ENCODE measurements at regions not wholly inside any gene's neighbourhood (a gene's known extent, or its start where the extent isn't known, plus 50 kb on each side); places are given as distances from the start of the nearest gene placed in this dataset.

GRCh38 chr3:152146461-152146860 is 122.3 kb upstream of the MBNL1 start:
- peaks cover 4% of the 10 kb centered on the region for H3K4me1 ChIP-seq (ENCODE audit: insufficient read depth, low read length)
- Mint-ChIP-seq H3K27me3 (ENCODE audit: low read depth) (no peaks in the 10 kb centered on the region), H3K27ac (no peak overlapping the region), H3K4me3 (no peak overlapping the region), H3K4me1 (peaks cover 19 to 26% of the 10 kb centered on the region in 2 experiments), H3K9me3 (no peaks in the 10 kb centered on the region; a peak in 1 of 5 replicates), H3K36me3 (ENCODE audit: insufficient read depth in 1 of 3, low read depth in 3 of 3) (no peaks in the 10 kb centered on the region; a peak in 1 of 7 replicates)
- no peak overlapping the region for H2BK5ac ChIP-seq (ENCODE audit: insufficient read length, low read length)
- H2AFZ ChIP-seq (ENCODE audit: low read length), result no peak overlapping the region
- no peak overlapping the region for H3K18ac ChIP-seq (ENCODE audit: insufficient read length, low read depth, low read length)
- no peak overlapping the region for H4K91ac ChIP-seq (ENCODE audit: insufficient read length, low read depth, low read length)
- no peak overlapping the region for H2BK120ac ChIP-seq (ENCODE audit: low read depth, low read length, poor library complexity, severe bottlenecking)
- H3K23me2 ChIP-seq (ENCODE audit: insufficient read length, low read depth, low read length, poor library complexity, severe bottlenecking), result no peaks in the 10 kb centered on the region
- no peak overlapping the region for H2AK5ac ChIP-seq (ENCODE audit: insufficient read length, low read length)
- no peak for DNase-seq
- H3K27me3 ChIP-seq (ENCODE audit: insufficient read depth, low read length), result no peaks in the 10 kb centered on the region
- no peak overlapping the region for H4K8ac ChIP-seq (replicated peaks; ENCODE audit: insufficient read length, low read depth, low read length)
- H3K56ac ChIP-seq (ENCODE audit: insufficient read length, low read depth, low read length), result no peak overlapping the region
- no peak overlapping the region for H3T11ph ChIP-seq (ENCODE audit: low read length)
- H3K23ac ChIP-seq (ENCODE audit: insufficient read length, low read depth, low read length), result no peak overlapping the region
- no peaks in the 10 kb centered on the region for H3K79me2 ChIP-seq (ENCODE audit: insufficient read depth, low read length)
- no peaks in the 10 kb centered on the region for H3K79me1 ChIP-seq (ENCODE audit: insufficient read depth, low read depth, low read length, poor library complexity, severe bottlenecking)
- H3K14ac ChIP-seq (ENCODE audit: insufficient read depth, low read length), result no peak overlapping the region
- no CpG with 5 or more reads among the region's 2 CpGs for WGBS (ENCODE audit: extremely low coverage, insufficient read length, low lambda C conversion rate)
- H4K5ac ChIP-seq (ENCODE audit: insufficient read length, low read depth, low read length), result no peak overlapping the region
- H2BK20ac ChIP-seq (ENCODE audit: low read depth, low read length, poor library complexity, severe bottlenecking), result no peak overlapping the region
- no peak overlapping the region for H2BK12ac ChIP-seq (ENCODE audit: insufficient read length, low read depth, low read length)
- no peaks in the 10 kb centered on the region for H3K9me3 ChIP-seq (ENCODE audit: control insufficient read depth, low read depth, low read length)
- H3K4ac ChIP-seq (ENCODE audit: low read depth, low read length), result no peak overlapping the region
- H3K4me2 ChIP-seq (ENCODE audit: insufficient read depth, insufficient read length, low read length), result no peak overlapping the region
- H4K20me1 ChIP-seq (ENCODE audit: control insufficient read depth, insufficient read depth, insufficient read length), result no peaks in the 10 kb centered on the region
- H3K9ac ChIP-seq (ENCODE audit: extremely low read depth, insufficient read length, low read length), result no peak overlapping the region
- TF ChIP-seq, protein P1, sequence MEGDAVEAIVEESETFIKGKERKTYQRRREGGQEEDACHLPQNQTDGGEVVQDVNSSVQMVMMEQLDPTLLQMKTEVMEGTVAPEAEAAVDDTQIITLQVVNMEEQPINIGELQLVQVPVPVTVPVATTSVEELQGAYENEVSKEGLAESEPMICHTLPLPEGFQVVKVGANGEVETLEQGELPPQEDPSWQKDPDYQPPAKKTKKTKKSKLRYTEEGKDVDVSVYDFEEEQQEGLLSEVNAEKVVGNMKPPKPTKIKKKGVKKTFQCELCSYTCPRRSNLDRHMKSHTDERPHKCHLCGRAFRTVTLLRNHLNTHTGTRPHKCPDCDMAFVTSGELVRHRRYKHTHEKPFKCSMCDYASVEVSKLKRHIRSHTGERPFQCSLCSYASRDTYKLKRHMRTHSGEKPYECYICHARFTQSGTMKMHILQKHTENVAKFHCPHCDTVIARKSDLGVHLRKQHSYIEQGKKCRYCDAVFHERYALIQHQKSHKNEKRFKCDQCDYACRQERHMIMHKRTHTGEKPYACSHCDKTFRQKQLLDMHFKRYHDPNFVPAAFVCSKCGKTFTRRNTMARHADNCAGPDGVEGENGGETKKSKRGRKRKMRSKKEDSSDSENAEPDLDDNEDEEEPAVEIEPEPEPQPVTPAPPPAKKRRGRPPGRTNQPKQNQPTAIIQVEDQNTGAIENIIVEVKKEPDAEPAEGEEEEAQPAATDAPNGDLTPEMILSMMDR (conservative IDR thresholded peaks at IDR 0.05), result no peak
- H3K27ac ChIP-seq (ENCODE audit: insufficient read length, low read depth, low read length), result no peak overlapping the region
- no peak overlapping the region for H2BK15ac ChIP-seq (ENCODE audit: low read depth, low read length)

Measured in H9 (cell line).